ENCODE measurements at regions not wholly inside any gene's neighbourhood (a gene's known extent, or its start where the extent isn't known, plus 50 kb on each side); places are given as distances from the start of the nearest gene placed in this dataset.

DNA sequence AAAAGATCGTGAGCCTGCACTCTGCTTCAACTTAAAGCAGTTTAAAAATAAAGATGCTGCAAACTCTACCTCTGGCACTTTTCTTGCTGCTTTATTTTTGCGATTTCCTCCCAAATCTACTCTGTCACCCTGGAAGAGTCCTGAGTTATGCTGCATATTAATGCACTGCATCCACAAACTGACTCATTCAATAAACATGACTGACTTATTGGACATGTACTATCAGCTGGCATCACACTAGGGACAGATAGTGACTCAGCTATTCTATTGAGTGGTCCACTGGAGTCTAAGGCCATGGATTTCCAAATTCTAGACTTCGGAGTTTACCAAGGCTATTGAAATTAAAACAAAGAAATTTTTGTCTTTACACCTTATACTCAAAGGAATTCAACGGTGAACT lies 90.7 kb upstream of the PTPRR start:
- Mint-ChIP-seq H3K27me3 (ENCODE audit: low read depth) (no peaks in the 10 kb centered on the region), H3K9me3 (no peaks in the 10 kb centered on the region), H3K27ac (ENCODE audit: unreplicated experiment) (no peak overlapping the region), H3K4me3 (no peak overlapping the region), H3K4me1 (no peaks in the 10 kb centered on the region), H3K36me3 (ENCODE audit: low read depth) (no peaks in the 10 kb centered on the region)
- DNase-seq (ENCODE audit: low read depth, low spot score): no peak
- TF ChIP-seq, protein P1, sequence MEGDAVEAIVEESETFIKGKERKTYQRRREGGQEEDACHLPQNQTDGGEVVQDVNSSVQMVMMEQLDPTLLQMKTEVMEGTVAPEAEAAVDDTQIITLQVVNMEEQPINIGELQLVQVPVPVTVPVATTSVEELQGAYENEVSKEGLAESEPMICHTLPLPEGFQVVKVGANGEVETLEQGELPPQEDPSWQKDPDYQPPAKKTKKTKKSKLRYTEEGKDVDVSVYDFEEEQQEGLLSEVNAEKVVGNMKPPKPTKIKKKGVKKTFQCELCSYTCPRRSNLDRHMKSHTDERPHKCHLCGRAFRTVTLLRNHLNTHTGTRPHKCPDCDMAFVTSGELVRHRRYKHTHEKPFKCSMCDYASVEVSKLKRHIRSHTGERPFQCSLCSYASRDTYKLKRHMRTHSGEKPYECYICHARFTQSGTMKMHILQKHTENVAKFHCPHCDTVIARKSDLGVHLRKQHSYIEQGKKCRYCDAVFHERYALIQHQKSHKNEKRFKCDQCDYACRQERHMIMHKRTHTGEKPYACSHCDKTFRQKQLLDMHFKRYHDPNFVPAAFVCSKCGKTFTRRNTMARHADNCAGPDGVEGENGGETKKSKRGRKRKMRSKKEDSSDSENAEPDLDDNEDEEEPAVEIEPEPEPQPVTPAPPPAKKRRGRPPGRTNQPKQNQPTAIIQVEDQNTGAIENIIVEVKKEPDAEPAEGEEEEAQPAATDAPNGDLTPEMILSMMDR (conservative IDR thresholded peaks at IDR 0.05): no peak

DNA sequence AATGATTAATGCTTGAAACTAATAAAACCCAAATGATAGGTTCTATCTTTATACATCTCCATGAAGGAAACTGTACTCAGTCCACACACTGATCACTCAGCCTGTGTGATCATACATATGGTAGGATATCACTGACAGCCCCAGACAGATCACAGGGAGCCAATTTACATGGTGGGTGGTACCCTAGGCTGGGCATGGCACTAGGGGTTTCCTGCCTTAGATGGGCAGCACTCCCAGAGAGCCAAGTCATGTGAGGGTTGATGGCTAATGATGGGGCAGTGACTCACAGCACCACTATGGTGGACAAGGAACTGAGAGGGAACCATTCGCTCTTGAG lies 89.6 kb upstream of the PTPRR start:
- Mint-ChIP-seq H3K4me1 (no peaks in the 10 kb centered on the region), H3K4me3 (no peak overlapping the region), H3K9me3 (no peaks in the 10 kb centered on the region), H3K27ac (ENCODE audit: unreplicated experiment) (no peak overlapping the region), H3K27me3 (ENCODE audit: low read depth) (no peaks in the 10 kb centered on the region), H3K36me3 (ENCODE audit: low read depth) (no peaks in the 10 kb centered on the region)
- DNase-seq (ENCODE audit: low read depth, low spot score): no peak
- TF ChIP-seq, protein P1 (conservative IDR thresholded peaks at IDR 0.05): no peak

DNA sequence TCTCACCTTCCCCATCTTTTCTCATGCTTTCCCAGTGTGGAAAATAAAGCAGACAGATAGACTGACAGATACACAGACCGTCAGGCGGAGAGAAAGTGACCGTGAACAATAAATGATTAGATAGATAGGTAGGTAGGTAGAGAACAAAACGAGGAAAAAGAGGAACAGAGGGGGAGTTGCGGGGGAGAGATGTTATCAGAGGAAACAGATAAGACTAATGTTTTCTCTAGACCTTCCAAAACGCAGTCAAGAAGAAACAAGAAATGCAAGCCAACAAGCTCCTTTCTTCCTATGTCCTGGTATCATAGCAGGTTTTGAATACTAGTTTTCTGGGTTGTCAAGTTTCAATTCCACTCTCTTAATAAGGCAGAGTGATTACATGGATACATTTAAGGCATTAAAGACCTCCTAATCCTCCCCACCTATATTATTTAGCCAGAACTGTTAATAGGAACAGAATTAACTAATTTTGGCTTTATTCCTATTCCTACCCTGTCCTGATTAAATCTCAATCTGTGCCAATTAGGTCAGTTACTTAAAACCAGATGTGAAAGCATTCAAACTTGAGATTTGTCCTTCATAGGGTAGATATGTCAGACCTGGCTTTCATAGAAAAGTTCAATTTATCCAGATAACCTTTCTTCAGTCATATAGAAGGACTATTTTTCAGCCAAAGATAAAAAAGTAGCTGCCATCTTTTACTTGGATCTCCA lies 89.0 kb upstream of the PTPRR start:
- Mint-ChIP-seq H3K4me1 (no peaks in the 10 kb centered on the region), H3K36me3 (ENCODE audit: low read depth) (no peaks in the 10 kb centered on the region)

DNA sequence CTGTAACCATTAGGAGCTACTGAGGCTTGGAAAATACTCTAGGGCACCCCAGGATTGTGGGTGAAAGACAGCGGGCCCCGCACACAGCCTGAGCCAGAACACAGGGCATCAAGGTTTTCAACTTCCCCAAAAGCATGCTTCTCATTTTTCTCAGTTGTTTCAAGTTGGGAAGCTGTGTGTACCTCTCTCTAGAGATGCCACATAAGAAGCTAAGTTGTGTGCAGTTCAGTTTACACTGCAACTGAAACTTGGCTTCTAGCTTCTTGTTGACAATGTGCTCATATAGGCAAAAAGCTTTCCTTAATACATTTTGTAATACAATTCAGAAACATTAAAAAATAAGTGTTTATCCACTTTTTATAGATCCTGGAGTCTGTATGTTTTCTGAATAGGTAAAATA lies 88.1 kb upstream of the PTPRR start:
- TF ChIP-seq, protein P1 (conservative IDR thresholded peaks at IDR 0.05): no peak
- no peaks in the 10 kb centered on the region for H3K9me3 Mint-ChIP-seq
- H3K27me3 Mint-ChIP-seq (ENCODE audit: low read depth): no peaks in the 10 kb centered on the region
- H3K4me1 Mint-ChIP-seq: no peaks in the 10 kb centered on the region
- DNase-seq (ENCODE audit: low read depth, low spot score): no peak
- no peaks in the 10 kb centered on the region for H3K36me3 Mint-ChIP-seq (ENCODE audit: low read depth)
- H3K4me3 Mint-ChIP-seq: no peak overlapping the region
- no peak overlapping the region for H3K27ac Mint-ChIP-seq (ENCODE audit: unreplicated experiment)

More for the DNA sequence above, 89.0 kb upstream of the PTPRR start:
- Mint-ChIP-seq H3K4me3 (no peak overlapping the region), H3K27me3 (ENCODE audit: low read depth) (no peaks in the 10 kb centered on the region), H3K9me3 (no peaks in the 10 kb centered on the region), H3K27ac (ENCODE audit: unreplicated experiment) (no peak overlapping the region)
- TF ChIP-seq, protein P1 (conservative IDR thresholded peaks at IDR 0.05): no peak
- DNase-seq (ENCODE audit: low read depth, low spot score): no peak

DNA sequence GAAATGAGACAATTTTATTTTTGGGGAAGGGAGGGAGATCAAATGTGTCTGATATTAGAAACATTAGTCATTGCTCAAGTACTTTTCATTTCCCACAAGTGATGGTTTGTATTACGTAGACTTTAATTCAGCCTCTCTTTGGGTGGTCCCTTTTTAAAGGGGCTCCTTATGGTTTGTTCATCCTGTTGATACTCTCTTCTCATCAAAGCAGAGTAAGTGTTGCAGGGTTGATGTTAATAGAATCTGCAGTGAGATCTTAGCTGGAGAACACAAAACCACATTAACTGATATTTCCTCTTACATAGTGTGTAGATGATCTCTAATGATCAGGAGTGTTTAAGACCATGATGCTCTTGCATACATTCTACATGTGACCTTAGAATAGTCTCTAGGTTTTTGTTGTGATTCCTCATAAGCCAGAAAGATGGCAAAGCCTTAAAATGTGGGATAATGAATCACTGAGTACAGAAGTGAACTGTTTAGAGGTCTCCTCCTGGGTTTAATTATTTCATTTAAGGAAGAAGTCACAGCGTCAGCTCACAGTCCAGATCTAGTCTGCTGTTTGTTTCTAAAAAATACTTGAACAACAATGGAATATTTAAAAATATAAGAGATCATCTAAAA lies 87.4 kb upstream of the PTPRR start:
- no peaks in the 10 kb centered on the region for H3K4me1 Mint-ChIP-seq
- no peaks in the 10 kb centered on the region for H3K36me3 Mint-ChIP-seq (ENCODE audit: low read depth)
- no peak overlapping the region for H3K27ac Mint-ChIP-seq (ENCODE audit: unreplicated experiment)
- no peaks in the 10 kb centered on the region for H3K9me3 Mint-ChIP-seq
- TF ChIP-seq, protein P1 (conservative IDR thresholded peaks at IDR 0.05): no peak
- no peaks in the 10 kb centered on the region for H3K27me3 Mint-ChIP-seq (ENCODE audit: low read depth)
- H3K4me3 Mint-ChIP-seq: no peak overlapping the region
- DNase-seq (ENCODE audit: low read depth, low spot score): no peak
